H1 (cell line): ENCODE measurements at regions not wholly inside any gene's neighbourhood (a gene's known extent, or its start where the extent isn't known, plus 50 kb on each side); places are given as distances from the start of the nearest gene placed in this dataset.

Experiments used
- CTCF ChIA-PET: fragments of 300-600 bp; sonication (Branson Sonifier 250); formaldehyde crosslinking; loops from one replicate; lab custom pipeline; 2021; ENCODE audit not compliant: partially characterized antibody; lab: Charles Lee
- POLR2A ChIA-PET: fragments of 300-600 bp; sonication (Branson Sonifier 250); formaldehyde crosslinking; loops from one replicate; lab custom pipeline; 2021; ENCODE audit warnings: inconsistent platforms; ENCODE audit not compliant: partially characterized antibody; lab: Charles Lee
- DNase-seq, 2 experiments: peaks; one replicate each; pipeline versions ENCODE4 v3.0.0 to v3.0.0-alpha.2; 2010 to 2022; ENCODE audit warnings: low spot score in 2 of 2, low read depth in 1 of 2, mixed read lengths in 1 of 2
- FAIRE-seq: peaks from 2 replicates; lab custom pipeline; 2011; peaks lifted over from hg19 to GRCh38; lab: Jason Lieb, UNC
- H2AFZ ChIP-seq: 2 replicates; pipeline ENCODE4 v1.8.1; 2012; ENCODE audit warnings: low read length, inconsistent platforms
- H2AK5ac ChIP-seq: 2 replicates; pipeline ENCODE4 v1.6.1; 2013; ENCODE audit warnings: low read depth, low read length
- H2BK120ac ChIP-seq: replicated peaks from 2 replicates; pipeline ENCODE3; 2013; ENCODE audit warnings: low read depth, low read length, inconsistent platforms
- H2BK12ac ChIP-seq: 2 replicates; pipeline ENCODE4 v1.6.1; 2013; ENCODE audit warnings: low read depth, low read length
- H2BK15ac ChIP-seq: 2 replicates; pipeline ENCODE4 v1.6.1; 2013; ENCODE audit warnings: low read length
- H2BK20ac ChIP-seq: 2 replicates; pipeline ENCODE4 v1.6.1; 2013; ENCODE audit warnings: low read length
- H2BK5ac ChIP-seq: 2 replicates; pipeline ENCODE4 v1.6.1; 2013; ENCODE audit warnings: low read depth, low read length
- H3K14ac ChIP-seq: 2 replicates; pipeline ENCODE4 v1.6.1; 2013; ENCODE audit warnings: inconsistent platforms; ENCODE audit not compliant: insufficient read length
- H3K18ac ChIP-seq: 2 replicates; pipeline ENCODE4 v1.6.1; 2013; ENCODE audit warnings: low read length; ENCODE audit errors: extremely low read depth
- H3K23ac ChIP-seq: 2 replicates; pipeline ENCODE4 v1.6.1; 2013; ENCODE audit warnings: inconsistent platforms; ENCODE audit not compliant: insufficient read length
- H3K23me2 ChIP-seq: 2 replicates; pipeline ENCODE4 v1.6.1; 2013; ENCODE audit warnings: low read depth, low read length
- H3K27ac ChIP-seq: 2 replicates; pipeline ENCODE4 v1.6.1; 2011; ENCODE audit warnings: low read depth, low read length, inconsistent platforms
- H3K27me3 ChIP-seq, 4 experiments: replicated peaks in 1 of 4; 1 replicate in 1 of 4; 2 replicates in 3 of 4; pipeline versions ENCODE4 v1.6.1 to v1.8.1; 2011 to 2013; ENCODE audit warnings: low read length in 3 of 4, mild to moderate bottlenecking in 3 of 4, inconsistent platforms in 2 of 4, mixed read lengths in 2 of 4, moderate library complexity in 1 of 4; ENCODE audit not compliant: control insufficient read depth in 3 of 4, insufficient read depth in 3 of 4; ENCODE audit errors: extremely low read depth in 1 of 4
- H3K36me3 ChIP-seq, 4 experiments: 2 replicates each; pipeline versions ENCODE4 v1.6.1 to v1.8.1; 2011 to 2013; ENCODE audit warnings: mild to moderate bottlenecking in 4 of 4, low read length in 3 of 4, moderate library complexity in 2 of 4, control low read depth in 1 of 4, inconsistent platforms in 1 of 4; ENCODE audit not compliant: insufficient read depth in 4 of 4, control insufficient read depth in 2 of 4
- H3K4ac ChIP-seq: replicated peaks from 2 replicates; pipeline ENCODE3; 2013; ENCODE audit warnings: low read length, low read depth, mixed read lengths, inconsistent platforms; ENCODE audit not compliant: insufficient read length
- H3K4me1 ChIP-seq, 4 experiments: replicated peaks in 1 of 4; 1 replicate in 1 of 4; 2 replicates in 3 of 4; pipeline versions ENCODE4 v1.6.1 to v1.8.1; 2011 to 2013; ENCODE audit warnings: low read length in 3 of 4, inconsistent platforms in 2 of 4, mixed read lengths in 1 of 4; ENCODE audit not compliant: insufficient read depth in 4 of 4, control insufficient read depth in 3 of 4
- H3K4me2 ChIP-seq, 2 experiments: 2 replicates each; pipeline versions ENCODE4 v1.6.1 to v1.8.1; 2011 to 2013; ENCODE audit warnings: low read depth in 2 of 2, low read length in 2 of 2, control low read depth in 1 of 2, inconsistent platforms in 1 of 2, mild to moderate bottlenecking in 1 of 2; ENCODE audit not compliant: insufficient read depth in 1 of 2
- H3K4me3 ChIP-seq, 4 experiments: fragments of 200-600, 300-600 bp in 1 of 4; sonication (generic), shearing (Covaris generic), sonication (Bioruptor Twin) in 1 of 4; 2 replicates each; pipeline versions ENCODE4 v1.5.1 to v1.8.1; 2011 to 2016; ENCODE audit warnings: low read length in 4 of 4, low read depth in 3 of 4, control low read depth in 2 of 4, inconsistent platforms in 2 of 4, mild to moderate bottlenecking in 2 of 4, mixed read lengths in 1 of 4, moderate library complexity in 1 of 4; ENCODE audit not compliant: insufficient read depth in 2 of 4; ENCODE audit errors: extremely low read depth in 1 of 4
- H3K56ac ChIP-seq: replicated peaks from 2 replicates; pipeline ENCODE3; 2013; ENCODE audit warnings: low read depth, mild to moderate bottlenecking, mixed read lengths, low read length, inconsistent platforms; ENCODE audit not compliant: insufficient read length
- H3K79me1 ChIP-seq: 2 replicates; pipeline ENCODE4 v1.6.1; 2013; ENCODE audit warnings: low read depth, low read length, control low read depth
- H3K79me2 ChIP-seq, 2 experiments: 2 replicates each; pipeline versions ENCODE4 v1.6.1 to v1.8.1; 2012 to 2013; ENCODE audit warnings: low read length in 2 of 2, mild to moderate bottlenecking in 2 of 2, inconsistent platforms in 1 of 2; ENCODE audit not compliant: insufficient read depth in 2 of 2, control insufficient read depth in 1 of 2
- H3K9ac ChIP-seq, 4 experiments: replicated peaks in 1 of 4; 1 replicate in 1 of 4; 2 replicates in 3 of 4; pipeline versions ENCODE4 v1.6.1 to v1.8.1; 2011 to 2013; ENCODE audit warnings: low read depth in 3 of 4, low read length in 3 of 4, control low read depth in 2 of 4, mild to moderate bottlenecking in 2 of 4, moderate library complexity in 2 of 4, inconsistent platforms in 1 of 4; ENCODE audit errors: extremely low read depth in 1 of 4
- H3K9me3 ChIP-seq, 2 experiments: 2 replicates each; pipeline versions ENCODE4 v1.6.1 to v1.8.1; 2012 to 2013; ENCODE audit warnings: mild to moderate bottlenecking in 2 of 2, moderate library complexity in 2 of 2, control low read depth in 1 of 2, inconsistent platforms in 1 of 2, low read depth in 1 of 2, low read length in 1 of 2, mixed read lengths in 1 of 2; ENCODE audit not compliant: insufficient read depth in 2 of 2
- H4K20me1 ChIP-seq, 2 experiments: replicated peaks in 1 of 2; 2 replicates each; pipeline versions ENCODE3 to v1.8.1; 2011 to 2013; ENCODE audit warnings: inconsistent platforms in 2 of 2, low read length in 2 of 2, mild to moderate bottlenecking in 1 of 2; ENCODE audit not compliant: insufficient read depth in 2 of 2, control insufficient read depth in 1 of 2
- H4K5ac ChIP-seq: 2 replicates; pipeline ENCODE4 v1.6.1; 2013; ENCODE audit warnings: low read length, low read depth, mixed read lengths, inconsistent platforms; ENCODE audit not compliant: insufficient read length
- H4K8ac ChIP-seq: 2 replicates; pipeline ENCODE4 v1.8.0; 2013; ENCODE audit warnings: mild to moderate bottlenecking, moderate library complexity, low read length, inconsistent platforms; ENCODE audit not compliant: insufficient read depth; ENCODE audit errors: extremely low read depth
- H4K91ac ChIP-seq: replicated peaks from 2 replicates; pipeline ENCODE3; 2013; ENCODE audit warnings: low read length, mixed read lengths, inconsistent platforms; ENCODE audit not compliant: insufficient read length
- CEBPB ChIP-seq: IDR thresholded peaks from 2 replicates; pipeline ENCODE4 v1.6.1; 2012; ENCODE audit warnings: low read depth, low read length
- CTBP2 ChIP-seq: IDR thresholded peaks from 2 replicates; pipeline ENCODE4 v1.7.0; 2011; ENCODE audit warnings: borderline replicate concordance, mild to moderate bottlenecking, moderate library complexity, mixed read lengths, low read length; ENCODE audit not compliant: insufficient read depth, insufficient read length
- CTCF ChIP-seq, 3 experiments: IDR thresholded peaks; 1 replicate in 2 of 3; 2 replicates in 1 of 3; pipeline versions ENCODE4 v1.5.1 to v1.6.1; 2011; ENCODE audit warnings: low read length in 3 of 3, mild to moderate bottlenecking in 3 of 3, inconsistent platforms in 2 of 3, low read depth in 1 of 3, moderate library complexity in 1 of 3; ENCODE audit not compliant: insufficient read depth in 1 of 3; ENCODE audit errors: control extremely low read depth in 1 of 3
- EP300 ChIP-seq, 2 experiments: IDR thresholded peaks; 1 replicate in 1 of 2; 2 replicates in 1 of 2; pipeline ENCODE4 v1.6.1; 2011 to 2012; ENCODE audit warnings: low read depth in 2 of 2, low read length in 2 of 2, mild to moderate bottlenecking in 2 of 2, borderline replicate concordance in 1 of 2, inconsistent platforms in 1 of 2, moderate library complexity in 1 of 2
- FOSL1 ChIP-seq: IDR thresholded peaks from 2 replicates; pipeline ENCODE4 v1.6.1; 2011; ENCODE audit warnings: mild to moderate bottlenecking, low read depth, low read length, moderate library complexity; ENCODE audit not compliant: insufficient read depth
- JUN ChIP-seq: IDR thresholded peaks from 2 replicates; pipeline ENCODE4 v1.6.1; 2011; ENCODE audit warnings: low read depth, mild to moderate bottlenecking, improper control_type of control experiment, low read length
- KDM1A ChIP-seq: fragments of 200-600, 300-600 bp; sonication (generic); IDR thresholded peaks from 2 replicates; pipeline ENCODE4 v1.7.1; 2016; ENCODE audit warnings: mild to moderate bottlenecking, low read length, borderline replicate concordance
- POLR2AphosphoS5 ChIP-seq: IDR thresholded peaks from 2 replicates; pipeline ENCODE4 v1.6.1; 2011; ENCODE audit warnings: low read depth, low read length
- RBBP5 ChIP-seq: IDR thresholded peaks from 2 replicates; pipeline ENCODE4 v1.7.1; 2012; ENCODE audit warnings: low read depth, mild to moderate bottlenecking, inconsistent platforms, low read length, moderate library complexity, borderline replicate concordance
- RFX5 ChIP-seq: IDR thresholded peaks from 2 replicates; pipeline ENCODE4 v1.6.1; 2011; ENCODE audit warnings: low read depth, low read length, improper control_type of control experiment, borderline replicate concordance
- SRF ChIP-seq: IDR thresholded peaks from 2 replicates; pipeline ENCODE4 v1.6.1; 2011; ENCODE audit warnings: mild to moderate bottlenecking, low read depth, low read length, moderate library complexity
- WGBS, 2 experiments: shearing (Covaris generic) in 1 of 2; methylation state at CpG; one replicate each; pipeline versions ENCODE4 v1.1.6 to v1.1.7; 2013 to 2015; ENCODE audit warnings: low lambda C conversion rate in 2 of 2, mixed read lengths in 2 of 2, inconsistent platforms in 1 of 2, low coverage in 1 of 2, missing lambda C conversion rate in 1 of 2; ENCODE audit not compliant: insufficient replicate concordance in 2 of 2, insufficient coverage in 1 of 2, insufficient read length in 1 of 2; ENCODE audit errors: extremely low coverage in 1 of 2, missing lambda C conversion rate in 1 of 2; 5-methylcytosine and 5-hydroxymethylcytosine counted together

- Histone ChIP-seq H3K4me1 (peaks cover 0 to 10% (median 9%) of the 10 kb centered on the region in 4 experiments; a peak in 5 of 7 replicates), H3K9me3 (peaks cover 0 to 4% of the 10 kb centered on the region in 2 experiments; a peak in 1 of 4 replicates), H3K23me2 (no peaks in the 10 kb centered on the region), H3K4ac (no peak overlapping the region), H3K56ac (no peak overlapping the region), H2BK20ac (no peak overlapping the region), H3K27ac (no peak overlapping the region), H4K20me1 (no peaks in the 10 kb centered on the region), H3K18ac (no peak overlapping the region), H3K79me1 (no peaks in the 10 kb centered on the region), H2BK15ac (no peak overlapping the region), H4K8ac (no peak overlapping the region), H2BK12ac (no peak overlapping the region), H4K5ac (no peak overlapping the region), H3K36me3 (no peaks in the 10 kb centered on the region), H2BK120ac (no peak overlapping the region), H4K91ac (no peak overlapping the region), H2BK5ac (no peak overlapping the region), H3K4me2 (no peak overlapping the region), H3K4me3 (no peak overlapping the region), H3K23ac (no peak overlapping the region), H3K9ac (no peak overlapping the region), H3K27me3 (peaks cover 0 to 8% (median 4%) of the 10 kb centered on the region in 4 experiments; a peak in 3 of 7 replicates), H2AK5ac (no peak overlapping the region), H3K79me2 (no peaks in the 10 kb centered on the region), H3K14ac (no peak overlapping the region), H2AFZ (no peak overlapping the region)
- DNase-seq = no peak
- ChIA-PET POLR2A (no interaction called here), CTCF (interaction anchor here (0.9 to 1.2 kb wide), 3 partner anchors 31 to 318 kb away, joined by 3 to 4 read pairs (median 3); no protein-coding TSS in a partner anchor)
- 94% methylated on average over 12 of the region's 12 CpGs; no CpG with 5 or more reads in 1 of the 2 experiments for WGBS, 2 experiments
- FAIRE-seq = no peak
- TF ChIP-seq CEBPB = no peak
- TF ChIP-seq POLR2AphosphoS5 = no peak
- no peak for TF ChIP-seq CTCF (IDR thresholded peaks at IDR 0.05; ENCODE audit: control extremely low read depth in 1 of 3, insufficient read depth in 1 of 3, low read depth in 1 of 3, low read length in 3 of 3)
- TF ChIP-seq KDM1A = no peak
- no peak for TF ChIP-seq EP300 (IDR thresholded peaks at IDR 0.05; ENCODE audit: borderline replicate concordance in 1 of 2, low read depth in 2 of 2, low read length in 2 of 2)
- TF ChIP-seq CTBP2 = no peak
- TF ChIP-seq RBBP5 = no peak
- no peak for TF ChIP-seq FOSL1
- no peak for TF ChIP-seq RFX5
- no peak for TF ChIP-seq JUN
- TF ChIP-seq SRF = no peak
These were observed 64.8 kb upstream of the INSIG1 start for GRCh38 chr7:155232911-155233310.
